Skeletal muscle satellite cell (primary cell): ENCODE measurements at regions not wholly inside any gene's neighbourhood (a gene's known extent, or its start where the extent isn't known, plus 50 kb on each side); places are given as distances from the start of the nearest gene placed in this dataset.
"Not testable (repeated sequence)": the region's sequence is repeated elsewhere in the genome, so short reads cannot be mapped to it uniquely, and the experiment has no call there.

Experiments
- H3K27me3 ChIP-seq: 2 replicates; pipeline ENCODE4 v1.7.0; 2013; ENCODE audit warnings: low read length; ENCODE audit not compliant: control insufficient read depth, insufficient read depth
- H3K36me3 ChIP-seq: 2 replicates; pipeline ENCODE4 v1.7.0; 2013; ENCODE audit warnings: mild to moderate bottlenecking, control low read depth, low read length; ENCODE audit not compliant: insufficient read depth
- H3K4me1 ChIP-seq: 2 replicates; pipeline ENCODE4 v1.7.0; 2013; ENCODE audit warnings: low read length; ENCODE audit not compliant: control insufficient read depth, insufficient read depth
- H3K4me2 ChIP-seq: 2 replicates; pipeline ENCODE4 v1.7.0; 2013; ENCODE audit warnings: mild to moderate bottlenecking, low read length
- H3K4me3 ChIP-seq: 2 replicates; pipeline ENCODE4 v1.7.0; 2013; ENCODE audit warnings: low read length
- H3K9ac ChIP-seq: 2 replicates; pipeline ENCODE4 v1.7.0; 2013; ENCODE audit warnings: mild to moderate bottlenecking, low read depth, low read length, moderate library complexity
- H3K9me3 ChIP-seq: replicated peaks from 2 replicates; pipeline ENCODE4 v1.7.0; 2013; ENCODE audit warnings: mild to moderate bottlenecking, control low read depth, low read length

- Histone ChIP-seq H3K4me1 (no peaks in the 10 kb centered on the region), H3K9ac (no peak overlapping the region), H3K4me2 (no peak overlapping the region), H3K27me3 (peaks cover 10% of the 10 kb centered on the region), H3K9me3 (no peaks in the 10 kb centered on the region), H3K36me3 (no peaks in the 10 kb centered on the region), H3K4me3 (no peak overlapping the region)
Measured at GRCh38 chr9:78406933-78407332, 110.0 kb downstream of the PSAT1 start.

GRCh38 chr9:78407636-78408312 lies 110.8 kb downstream of the PSAT1 start:
- Histone ChIP-seq H3K4me1 (no peaks in the 10 kb centered on the region), H3K4me3 (no peak overlapping the region), H3K36me3 (no peaks in the 10 kb centered on the region), H3K27me3 (peaks cover 9% of the 10 kb centered on the region), H3K9me3 (no peaks in the 10 kb centered on the region), H3K9ac (no peak overlapping the region), H3K4me2 (no peak overlapping the region)

GRCh38 chr9:78408388-78408787 lies 111.5 kb downstream of the PSAT1 start:
- Histone ChIP-seq H3K9me3 (no peaks in the 10 kb centered on the region), H3K4me3 (no peak overlapping the region), H3K27me3 (peaks cover 3% of the 10 kb centered on the region), H3K9ac (no peak overlapping the region), H3K36me3 (no peaks in the 10 kb centered on the region), H3K4me2 (no peak overlapping the region), H3K4me1 (no peaks in the 10 kb centered on the region)

- not testable (repeated sequence) for H3K9me3 ChIP-seq, H3K36me3 ChIP-seq, H3K27me3 ChIP-seq, H3K4me1 ChIP-seq, H3K4me3 ChIP-seq, H3K4me2 ChIP-seq, H3K9ac ChIP-seq
Measured at GRCh38 chr9:78409928-78410510, 113.1 kb downstream of the PSAT1 start.

- no peak overlapping the region for H3K4me2 ChIP-seq
- H3K9me3 ChIP-seq = no peaks in the 10 kb centered on the region
- no peaks in the 10 kb centered on the region for H3K4me1 ChIP-seq
- H3K9ac ChIP-seq = no peak overlapping the region
- H3K27me3 ChIP-seq = no peaks in the 10 kb centered on the region
- no peaks in the 10 kb centered on the region for H3K36me3 ChIP-seq
- H3K4me3 ChIP-seq = no peak overlapping the region
Measured at GRCh38 chr9:78422309-78422708, 125.4 kb downstream of the PSAT1 start.

- H3K36me3 ChIP-seq = no peaks in the 10 kb centered on the region
- H3K4me1 ChIP-seq = no peaks in the 10 kb centered on the region
- no peak overlapping the region for H3K9ac ChIP-seq
- H3K4me2 ChIP-seq = no peak overlapping the region
- no peak overlapping the region for H3K4me3 ChIP-seq
- H3K27me3 ChIP-seq = no peaks in the 10 kb centered on the region
- no peaks in the 10 kb centered on the region for H3K9me3 ChIP-seq
Measured at GRCh38 chr9:78424299-78424698, 127.4 kb downstream of the PSAT1 start.

- H3K27me3 ChIP-seq = no peaks in the 10 kb centered on the region
- H3K4me3 ChIP-seq = no peak overlapping the region
- H3K36me3 ChIP-seq = no peaks in the 10 kb centered on the region
- H3K9ac ChIP-seq = no peak overlapping the region
- no peaks in the 10 kb centered on the region for H3K9me3 ChIP-seq
- H3K4me1 ChIP-seq = no peaks in the 10 kb centered on the region
- no peak overlapping the region for H3K4me2 ChIP-seq
Measured at GRCh38 chr9:78428640-78429039, 131.7 kb downstream of the PSAT1 start.

GRCh38 chr9:78430387-78430786 lies 133.5 kb downstream of the PSAT1 start:
- no peak overlapping the region for H3K4me3 ChIP-seq
- no peaks in the 10 kb centered on the region for H3K9me3 ChIP-seq
- no peaks in the 10 kb centered on the region for H3K36me3 ChIP-seq
- H3K4me1 ChIP-seq = no peaks in the 10 kb centered on the region
- H3K9ac ChIP-seq = no peak overlapping the region
- no peak overlapping the region for H3K4me2 ChIP-seq
- H3K27me3 ChIP-seq = no peaks in the 10 kb centered on the region

GRCh38 chr9:78431039-78431438 lies 134.1 kb downstream of the PSAT1 start:
- not testable (repeated sequence) for H3K9me3 ChIP-seq, H3K27me3 ChIP-seq, H3K4me3 ChIP-seq, H3K4me2 ChIP-seq, H3K36me3 ChIP-seq, H3K4me1 ChIP-seq, H3K9ac ChIP-seq

GRCh38 chr9:78436873-78437272 lies 139.9 kb downstream of the PSAT1 start:
- no peak overlapping the region for H3K4me2 ChIP-seq
- no peaks in the 10 kb centered on the region for H3K27me3 ChIP-seq
- H3K4me3 ChIP-seq = no peak overlapping the region
- peaks cover 15% of the 10 kb centered on the region for H3K4me1 ChIP-seq
- no peak overlapping the region for H3K9ac ChIP-seq
- H3K9me3 ChIP-seq = no peaks in the 10 kb centered on the region
- H3K36me3 ChIP-seq = no peaks in the 10 kb centered on the region

- Histone ChIP-seq H3K36me3 (no peaks in the 10 kb centered on the region), H3K9me3 (no peaks in the 10 kb centered on the region), H3K4me1 (peaks cover 15% of the 10 kb centered on the region), H3K4me3 (no peak overlapping the region), H3K27me3 (no peaks in the 10 kb centered on the region), H3K4me2 (no peak overlapping the region), H3K9ac (no peak overlapping the region)
Measured at GRCh38 chr9:78437296-78437695, 140.4 kb downstream of the PSAT1 start.

- Histone ChIP-seq H3K36me3 (no peaks in the 10 kb centered on the region), H3K9ac (no peak overlapping the region), H3K27me3 (no peaks in the 10 kb centered on the region), H3K9me3 (no peaks in the 10 kb centered on the region), H3K4me3 (no peak overlapping the region), H3K4me2 (no peak overlapping the region), H3K4me1 (peaks cover 15% of the 10 kb centered on the region)
Measured at GRCh38 chr9:78437806-78438205, 140.9 kb downstream of the PSAT1 start.
